ENCODE measurements at regions not wholly inside any gene's neighbourhood (a gene's known extent, or its start where the extent isn't known, plus 50 kb on each side); places are given as distances from the start of the nearest gene placed in this dataset.

- TF ChIP-seq EZH2 (IDR thresholded peaks at IDR 0.05; ENCODE audit: borderline replicate concordance, low read depth, low read length, poor library complexity, severe bottlenecking) = no peak
- no peak for TF ChIP-seq CTCF (conservative IDR thresholded peaks at IDR 0.05; ENCODE audit: low read depth, low read length)
Measured at GRCh38 chr3:68271145-68271544, 616.7 kb upstream of the SUCLG2 start.
